ENCODE measurements at regions not wholly inside any gene's neighbourhood (a gene's known extent, or its start where the extent isn't known, plus 50 kb on each side); places are given as distances from the start of the nearest gene placed in this dataset.

- TF ChIP-seq CREB1 (CRISPR knock-in tag; IDR thresholded peaks at IDR 0.05; ENCODE audit: low read depth): no peak
- no peak for TF ChIP-seq EZH2 (IDR thresholded peaks at IDR 0.05; ENCODE audit: low read depth, unreplicated experiment)
- TF ChIP-seq, protein P1, sequence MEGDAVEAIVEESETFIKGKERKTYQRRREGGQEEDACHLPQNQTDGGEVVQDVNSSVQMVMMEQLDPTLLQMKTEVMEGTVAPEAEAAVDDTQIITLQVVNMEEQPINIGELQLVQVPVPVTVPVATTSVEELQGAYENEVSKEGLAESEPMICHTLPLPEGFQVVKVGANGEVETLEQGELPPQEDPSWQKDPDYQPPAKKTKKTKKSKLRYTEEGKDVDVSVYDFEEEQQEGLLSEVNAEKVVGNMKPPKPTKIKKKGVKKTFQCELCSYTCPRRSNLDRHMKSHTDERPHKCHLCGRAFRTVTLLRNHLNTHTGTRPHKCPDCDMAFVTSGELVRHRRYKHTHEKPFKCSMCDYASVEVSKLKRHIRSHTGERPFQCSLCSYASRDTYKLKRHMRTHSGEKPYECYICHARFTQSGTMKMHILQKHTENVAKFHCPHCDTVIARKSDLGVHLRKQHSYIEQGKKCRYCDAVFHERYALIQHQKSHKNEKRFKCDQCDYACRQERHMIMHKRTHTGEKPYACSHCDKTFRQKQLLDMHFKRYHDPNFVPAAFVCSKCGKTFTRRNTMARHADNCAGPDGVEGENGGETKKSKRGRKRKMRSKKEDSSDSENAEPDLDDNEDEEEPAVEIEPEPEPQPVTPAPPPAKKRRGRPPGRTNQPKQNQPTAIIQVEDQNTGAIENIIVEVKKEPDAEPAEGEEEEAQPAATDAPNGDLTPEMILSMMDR (conservative IDR thresholded peaks at IDR 0.05; ENCODE audit: low read depth in 2 of 2): no peak
- TF ChIP-seq POLR2AphosphoS5 (IDR thresholded peaks at IDR 0.05; ENCODE audit: low read depth): no peak
- TF ChIP-seq, protein P2, sequence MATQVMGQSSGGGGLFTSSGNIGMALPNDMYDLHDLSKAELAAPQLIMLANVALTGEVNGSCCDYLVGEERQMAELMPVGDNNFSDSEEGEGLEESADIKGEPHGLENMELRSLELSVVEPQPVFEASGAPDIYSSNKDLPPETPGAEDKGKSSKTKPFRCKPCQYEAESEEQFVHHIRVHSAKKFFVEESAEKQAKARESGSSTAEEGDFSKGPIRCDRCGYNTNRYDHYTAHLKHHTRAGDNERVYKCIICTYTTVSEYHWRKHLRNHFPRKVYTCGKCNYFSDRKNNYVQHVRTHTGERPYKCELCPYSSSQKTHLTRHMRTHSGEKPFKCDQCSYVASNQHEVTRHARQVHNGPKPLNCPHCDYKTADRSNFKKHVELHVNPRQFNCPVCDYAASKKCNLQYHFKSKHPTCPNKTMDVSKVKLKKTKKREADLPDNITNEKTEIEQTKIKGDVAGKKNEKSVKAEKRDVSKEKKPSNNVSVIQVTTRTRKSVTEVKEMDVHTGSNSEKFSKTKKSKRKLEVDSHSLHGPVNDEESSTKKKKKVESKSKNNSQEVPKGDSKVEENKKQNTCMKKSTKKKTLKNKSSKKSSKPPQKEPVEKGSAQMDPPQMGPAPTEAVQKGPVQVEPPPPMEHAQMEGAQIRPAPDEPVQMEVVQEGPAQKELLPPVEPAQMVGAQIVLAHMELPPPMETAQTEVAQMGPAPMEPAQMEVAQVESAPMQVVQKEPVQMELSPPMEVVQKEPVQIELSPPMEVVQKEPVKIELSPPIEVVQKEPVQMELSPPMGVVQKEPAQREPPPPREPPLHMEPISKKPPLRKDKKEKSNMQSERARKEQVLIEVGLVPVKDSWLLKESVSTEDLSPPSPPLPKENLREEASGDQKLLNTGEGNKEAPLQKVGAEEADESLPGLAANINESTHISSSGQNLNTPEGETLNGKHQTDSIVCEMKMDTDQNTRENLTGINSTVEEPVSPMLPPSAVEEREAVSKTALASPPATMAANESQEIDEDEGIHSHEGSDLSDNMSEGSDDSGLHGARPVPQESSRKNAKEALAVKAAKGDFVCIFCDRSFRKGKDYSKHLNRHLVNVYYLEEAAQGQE (IDR thresholded peaks at IDR 0.05; ENCODE audit: unreplicated experiment): no peak
- TF ChIP-seq, protein P3, sequence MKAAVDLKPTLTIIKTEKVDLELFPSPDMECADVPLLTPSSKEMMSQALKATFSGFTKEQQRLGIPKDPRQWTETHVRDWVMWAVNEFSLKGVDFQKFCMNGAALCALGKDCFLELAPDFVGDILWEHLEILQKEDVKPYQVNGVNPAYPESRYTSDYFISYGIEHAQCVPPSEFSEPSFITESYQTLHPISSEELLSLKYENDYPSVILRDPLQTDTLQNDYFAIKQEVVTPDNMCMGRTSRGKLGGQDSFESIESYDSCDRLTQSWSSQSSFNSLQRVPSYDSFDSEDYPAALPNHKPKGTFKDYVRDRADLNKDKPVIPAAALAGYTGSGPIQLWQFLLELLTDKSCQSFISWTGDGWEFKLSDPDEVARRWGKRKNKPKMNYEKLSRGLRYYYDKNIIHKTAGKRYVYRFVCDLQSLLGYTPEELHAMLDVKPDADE (IDR thresholded peaks at IDR 0.05): no peak
- no peak for TF ChIP-seq EZH2phosphoT487 (IDR thresholded peaks at IDR 0.05; ENCODE audit: unreplicated experiment)
- no peak for TF ChIP-seq JUNB (IDR thresholded peaks at IDR 0.05; ENCODE audit: unreplicated experiment)
- no peak for TF ChIP-seq ZNF114 (CRISPR knock-in tag; IDR thresholded peaks at IDR 0.05)
- no peak for TF ChIP-seq NANOG (IDR thresholded peaks at IDR 0.05; ENCODE audit: borderline replicate concordance)
- no peak for TF ChIP-seq ZNF331 (CRISPR knock-in tag; IDR thresholded peaks at IDR 0.05; ENCODE audit: low read depth)
- TF ChIP-seq, protein P4, sequence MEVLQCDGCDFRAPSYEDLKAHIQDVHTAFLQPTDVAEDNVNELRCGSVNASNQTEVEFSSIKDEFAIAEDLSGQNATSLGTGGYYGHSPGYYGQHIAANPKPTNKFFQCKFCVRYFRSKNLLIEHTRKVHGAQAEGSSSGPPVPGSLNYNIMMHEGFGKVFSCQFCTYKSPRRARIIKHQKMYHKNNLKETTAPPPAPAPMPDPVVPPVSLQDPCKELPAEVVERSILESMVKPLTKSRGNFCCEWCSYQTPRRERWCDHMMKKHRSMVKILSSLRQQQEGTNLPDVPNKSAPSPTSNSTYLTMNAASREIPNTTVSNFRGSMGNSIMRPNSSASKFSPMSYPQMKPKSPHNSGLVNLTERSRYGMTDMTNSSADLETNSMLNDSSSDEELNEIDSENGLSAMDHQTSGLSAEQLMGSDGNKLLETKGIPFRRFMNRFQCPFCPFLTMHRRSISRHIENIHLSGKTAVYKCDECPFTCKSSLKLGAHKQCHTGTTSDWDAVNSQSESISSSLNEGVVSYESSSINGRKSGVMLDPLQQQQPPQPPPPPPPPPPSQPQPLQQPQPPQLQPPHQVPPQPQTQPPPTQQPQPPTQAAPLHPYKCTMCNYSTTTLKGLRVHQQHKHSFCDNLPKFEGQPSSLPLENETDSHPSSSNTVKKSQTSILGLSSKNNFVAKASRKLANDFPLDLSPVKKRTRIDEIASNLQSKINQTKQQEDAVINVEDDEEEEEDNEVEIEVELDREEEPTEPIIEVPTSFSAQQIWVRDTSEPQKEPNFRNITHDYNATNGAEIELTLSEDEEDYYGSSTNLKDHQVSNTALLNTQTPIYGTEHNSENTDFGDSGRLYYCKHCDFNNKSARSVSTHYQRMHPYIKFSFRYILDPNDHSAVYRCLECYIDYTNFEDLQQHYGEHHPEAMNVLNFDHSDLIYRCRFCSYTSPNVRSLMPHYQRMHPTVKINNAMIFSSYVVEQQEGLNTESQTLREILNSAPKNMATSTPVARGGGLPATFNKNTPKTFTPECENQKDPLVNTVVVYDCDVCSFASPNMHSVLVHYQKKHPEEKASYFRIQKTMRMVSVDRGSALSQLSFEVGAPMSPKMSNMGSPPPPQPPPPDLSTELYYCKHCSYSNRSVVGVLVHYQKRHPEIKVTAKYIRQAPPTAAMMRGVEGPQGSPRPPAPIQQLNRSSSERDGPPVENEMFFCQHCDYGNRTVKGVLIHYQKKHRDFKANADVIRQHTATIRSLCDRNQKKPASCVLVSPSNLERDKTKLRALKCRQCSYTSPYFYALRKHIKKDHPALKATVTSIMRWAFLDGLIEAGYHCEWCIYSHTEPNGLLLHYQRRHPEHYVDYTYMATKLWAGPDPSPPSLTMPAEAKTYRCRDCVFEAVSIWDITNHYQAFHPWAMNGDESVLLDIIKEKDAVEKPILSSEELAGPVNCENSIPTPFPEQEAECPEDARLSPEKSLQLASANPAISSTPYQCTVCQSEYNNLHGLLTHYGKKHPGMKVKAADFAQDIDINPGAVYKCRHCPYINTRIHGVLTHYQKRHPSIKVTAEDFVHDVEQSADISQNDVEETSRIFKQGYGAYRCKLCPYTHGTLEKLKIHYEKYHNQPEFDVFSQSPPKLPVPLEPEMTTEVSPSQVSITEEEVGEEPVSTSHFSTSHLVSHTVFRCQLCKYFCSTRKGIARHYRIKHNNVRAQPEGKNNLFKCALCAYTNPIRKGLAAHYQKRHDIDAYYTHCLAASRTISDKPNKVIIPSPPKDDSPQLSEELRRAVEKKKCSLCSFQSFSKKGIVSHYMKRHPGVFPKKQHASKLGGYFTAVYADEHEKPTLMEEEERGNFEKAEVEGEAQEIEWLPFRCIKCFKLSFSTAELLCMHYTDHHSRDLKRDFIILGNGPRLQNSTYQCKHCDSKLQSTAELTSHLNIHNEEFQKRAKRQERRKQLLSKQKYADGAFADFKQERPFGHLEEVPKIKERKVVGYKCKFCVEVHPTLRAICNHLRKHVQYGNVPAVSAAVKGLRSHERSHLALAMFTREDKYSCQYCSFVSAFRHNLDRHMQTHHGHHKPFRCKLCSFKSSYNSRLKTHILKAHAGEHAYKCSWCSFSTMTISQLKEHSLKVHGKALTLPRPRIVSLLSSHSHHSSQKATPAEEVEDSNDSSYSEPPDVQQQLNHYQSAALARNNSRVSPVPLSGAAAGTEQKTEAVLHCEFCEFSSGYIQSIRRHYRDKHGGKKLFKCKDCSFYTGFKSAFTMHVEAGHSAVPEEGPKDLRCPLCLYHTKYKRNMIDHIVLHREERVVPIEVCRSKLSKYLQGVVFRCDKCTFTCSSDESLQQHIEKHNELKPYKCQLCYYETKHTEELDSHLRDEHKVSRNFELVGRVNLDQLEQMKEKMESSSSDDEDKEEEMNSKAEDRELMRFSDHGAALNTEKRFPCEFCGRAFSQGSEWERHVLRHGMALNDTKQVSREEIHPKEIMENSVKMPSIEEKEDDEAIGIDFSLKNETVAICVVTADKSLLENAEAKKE (CRISPR knock-in tag; IDR thresholded peaks at IDR 0.05): no peak
- no peak for TF ChIP-seq STAT1 (IDR thresholded peaks at IDR 0.05; ENCODE audit: unreplicated experiment)
- H3K4me1 Mint-ChIP-seq: no peaks in the 10 kb centered on the region
- DNase-seq (ENCODE audit: low spot score): no peak
- Histone ChIP-seq H3K4me1 (ENCODE audit: insufficient read depth) (no peaks in the 10 kb centered on the region), H3K4me3 (no peak overlapping the region), H3K4me2 (no peak overlapping the region), H3K27ac (ENCODE audit: low read depth) (no peak overlapping the region), H4K20me1 (replicated peaks; ENCODE audit: insufficient read depth) (no peaks in the 10 kb centered on the region), H3K27me3 (ENCODE audit: insufficient read depth) (no peaks in the 10 kb centered on the region), H3K9me2 (ENCODE audit: insufficient read depth) (no peaks in the 10 kb centered on the region), H2AFZ (no peak overlapping the region), H3K79me2 (replicated peaks; ENCODE audit: insufficient read depth) (no peaks in the 10 kb centered on the region), H3K36me3 (ENCODE audit: insufficient read depth) (no peaks in the 10 kb centered on the region), H3F3A (replicated peaks; ENCODE audit: low read depth) (no peaks in the 10 kb centered on the region)
- H3K4me3 Mint-ChIP-seq: no peak overlapping the region
- ATAC-seq: no peak
- no peaks in the 10 kb centered on the region for H3K36me3 Mint-ChIP-seq (ENCODE audit: low read depth)
- H3K27ac Mint-ChIP-seq: no peak overlapping the region
- no peaks in the 10 kb centered on the region for H3K9me3 Mint-ChIP-seq
- H3K27me3 Mint-ChIP-seq (ENCODE audit: insufficient read depth, low read depth, poor library complexity): peaks cover 2% of the 10 kb centered on the region
Measured at GRCh38 chr2:217163987-217164386, 304.1 kb upstream of the TNP1 start.
